ENCODE measurements at regions not wholly inside any gene's neighbourhood (a gene's known extent, or its start where the extent isn't known, plus 50 kb on each side); places are given as distances from the start of the nearest gene placed in this dataset.

DNA sequence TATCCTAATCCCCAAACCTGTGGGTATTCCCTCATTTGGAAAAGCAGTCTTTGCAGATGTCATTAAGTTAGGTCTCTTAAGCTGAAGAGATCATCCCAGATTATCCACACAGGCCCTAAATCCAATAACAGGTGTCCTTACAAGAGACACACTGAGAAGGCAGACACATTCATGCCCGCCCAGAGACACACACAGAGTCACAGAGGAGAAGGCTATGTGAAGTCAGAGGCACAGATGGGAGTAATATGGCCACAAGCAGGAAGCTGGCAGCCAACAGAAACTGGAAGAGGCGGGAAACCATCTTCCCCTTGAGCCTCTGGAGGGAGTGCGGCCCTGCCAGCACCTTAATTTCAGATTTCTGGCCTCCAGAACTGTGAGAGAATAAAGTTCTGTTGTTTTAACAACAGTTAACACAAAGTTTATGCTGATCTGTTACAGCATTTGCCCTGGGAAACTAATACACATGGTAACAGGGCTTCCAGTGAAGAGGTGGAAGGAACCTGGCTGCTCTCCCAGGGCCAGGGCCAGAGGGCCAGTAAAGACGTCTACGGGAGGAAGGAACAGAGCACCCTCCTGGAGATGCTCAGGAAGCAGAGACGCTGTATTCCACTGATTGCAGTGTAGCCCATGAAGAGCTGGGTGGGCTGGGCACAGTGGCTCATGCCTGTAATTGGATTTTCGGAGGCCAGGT lies 217.5 kb downstream of the GLI2 start:
- intact Hi-C loops (cut with DNase I): no loop called here
- DNase-seq: no peak
- ATAC-seq: no peak

DNA sequence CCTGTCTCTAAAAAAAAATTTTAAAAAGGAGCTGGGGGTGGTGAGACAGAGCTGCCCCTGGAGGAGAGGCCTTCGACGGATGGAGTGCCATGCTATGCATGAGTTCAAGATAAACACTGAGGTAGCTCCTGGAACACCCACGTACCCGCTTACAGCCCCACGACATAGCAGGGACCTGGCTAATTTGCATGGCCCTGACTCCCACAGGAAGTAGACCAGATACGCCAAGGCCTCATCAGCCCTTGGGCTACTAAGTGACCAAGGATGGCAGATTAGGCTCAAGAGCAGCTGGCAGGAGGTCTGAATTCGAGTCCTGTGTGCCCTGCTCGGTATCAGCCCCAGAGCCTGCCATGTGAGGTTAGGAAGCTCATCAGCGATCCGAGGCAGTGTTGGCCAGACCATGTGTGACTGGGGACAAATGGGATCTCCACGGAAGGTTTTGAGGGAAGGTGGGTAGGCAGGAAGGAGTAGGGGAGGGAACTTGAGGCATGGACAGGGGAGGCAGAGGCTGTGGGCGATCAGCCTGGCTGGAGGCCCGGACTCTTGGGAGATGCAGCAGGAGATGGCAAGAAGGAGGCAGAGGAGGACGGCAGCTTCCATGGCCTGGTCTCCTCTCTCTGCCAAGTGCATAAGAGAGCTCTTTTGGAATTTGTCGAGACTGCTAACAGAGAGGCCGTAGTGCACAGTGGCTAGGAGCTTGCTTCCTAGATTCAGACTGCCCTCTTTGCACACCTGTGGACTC lies 218.3 kb downstream of the GLI2 start:
- intact Hi-C loops (cut with DNase I): no loop called here
- ATAC-seq (no peak), DNase-seq (no peak)

DNA sequence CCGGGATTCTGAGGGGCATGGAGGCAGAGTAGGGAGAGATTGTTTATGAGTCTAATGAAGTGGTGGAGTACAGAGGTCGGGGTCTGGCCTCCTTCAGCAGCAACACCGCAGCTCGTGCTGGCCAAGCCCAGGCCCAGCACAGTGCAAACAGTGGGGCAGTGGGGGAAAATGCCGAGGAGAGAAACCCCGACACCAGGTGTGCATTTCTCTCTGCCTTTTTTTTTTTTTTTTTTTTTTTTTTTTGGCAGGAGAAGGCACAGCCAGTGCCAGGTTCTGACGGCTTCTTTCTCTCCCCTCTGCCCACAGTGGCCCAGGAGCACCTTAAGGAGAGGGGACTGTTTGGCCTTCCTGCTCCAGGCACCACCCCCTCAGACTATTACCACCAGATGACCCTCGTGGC lies 219.3 kb downstream of the GLI2 start:
- intact Hi-C loops (cut with DNase I): no loop called here
- ATAC-seq (no peak), DNase-seq (no peak)

DNA sequence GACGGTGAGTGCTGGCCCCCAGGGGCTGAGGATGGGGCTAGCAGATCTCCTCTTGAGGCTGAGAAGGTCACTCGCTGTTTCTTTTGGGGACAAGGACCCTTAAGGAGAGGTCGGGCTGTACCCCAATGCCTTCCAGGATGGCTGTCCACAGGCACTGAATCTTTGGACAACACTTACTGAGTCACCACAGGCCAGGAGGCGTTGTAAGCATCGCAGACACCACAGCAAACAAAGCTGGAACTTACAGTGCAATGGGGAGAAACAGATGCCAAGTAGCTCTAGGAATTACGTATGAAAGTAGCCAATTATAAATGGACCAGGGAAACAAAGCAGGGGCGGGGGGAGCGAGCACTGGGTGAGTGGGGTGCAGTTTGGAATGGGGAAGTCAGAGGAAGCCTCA lies 219.8 kb downstream of the GLI2 start:
- intact Hi-C loops (cut with DNase I): no loop called here
- ATAC-seq (no peak), DNase-seq (no peak)

DNA sequence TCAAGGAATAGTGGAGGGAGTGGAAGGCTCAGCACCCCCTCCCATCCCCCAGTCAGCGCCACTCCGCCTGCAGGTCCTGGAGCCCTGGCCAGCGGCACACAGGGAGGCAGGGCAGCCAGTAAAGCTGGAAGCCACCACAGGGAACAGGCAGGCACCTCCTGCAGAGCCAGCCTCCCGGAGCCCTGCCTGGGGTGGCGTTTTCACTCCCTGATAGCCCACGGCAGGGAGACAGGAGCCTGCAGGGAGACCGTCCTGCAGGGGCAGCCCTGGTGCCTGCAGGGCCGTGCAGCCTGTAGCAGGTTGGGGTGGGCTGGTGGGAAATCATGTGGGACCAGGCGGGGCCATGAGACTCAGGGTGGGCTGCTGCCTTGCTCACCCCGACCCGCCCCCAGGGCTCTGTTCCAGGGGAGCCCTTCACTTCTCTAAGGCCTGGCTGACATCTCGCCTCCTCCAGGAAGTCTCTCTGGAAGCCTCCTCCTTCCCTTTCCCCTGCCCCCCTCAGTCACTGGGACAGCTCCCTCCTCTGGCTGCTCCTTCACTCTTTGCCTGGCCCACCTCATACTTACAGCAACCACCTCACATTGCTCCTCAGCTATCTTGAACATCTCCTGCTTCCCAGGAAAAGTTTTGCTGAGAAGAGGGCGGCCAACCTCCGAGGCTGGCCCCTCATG lies 221.0 kb downstream of the GLI2 start:
- DNase-seq: no peak
- intact Hi-C loops (cut with DNase I): no loop called here

DNA sequence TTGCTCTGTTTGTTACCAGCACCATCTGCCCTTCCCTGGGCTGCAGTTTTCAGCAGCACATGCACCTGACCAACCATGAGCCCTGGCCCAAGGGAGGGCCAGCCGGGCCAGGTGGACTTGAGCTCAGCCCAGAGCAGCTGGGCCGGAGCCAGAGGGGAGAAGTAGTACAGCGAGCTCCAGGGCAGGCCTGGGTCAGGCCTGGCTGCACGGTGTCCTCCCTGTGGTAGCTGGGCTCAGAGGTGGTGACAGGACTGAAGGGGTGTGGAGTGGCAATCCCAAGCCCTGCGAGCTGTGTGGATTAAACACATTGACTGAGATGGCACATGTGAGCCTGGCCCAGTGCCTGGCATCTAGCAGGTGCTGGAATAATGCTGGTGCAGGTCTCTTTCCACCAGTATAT lies 222.2 kb downstream of the GLI2 start:
- intact Hi-C loops (cut with DNase I): no loop called here
- peak; percentile 61 for DNase-seq
- peak; percentile 69 to 77 for ATAC-seq

More for the DNA sequence above, 221.0 kb downstream of the GLI2 start:
- no peak for ATAC-seq

DNA sequence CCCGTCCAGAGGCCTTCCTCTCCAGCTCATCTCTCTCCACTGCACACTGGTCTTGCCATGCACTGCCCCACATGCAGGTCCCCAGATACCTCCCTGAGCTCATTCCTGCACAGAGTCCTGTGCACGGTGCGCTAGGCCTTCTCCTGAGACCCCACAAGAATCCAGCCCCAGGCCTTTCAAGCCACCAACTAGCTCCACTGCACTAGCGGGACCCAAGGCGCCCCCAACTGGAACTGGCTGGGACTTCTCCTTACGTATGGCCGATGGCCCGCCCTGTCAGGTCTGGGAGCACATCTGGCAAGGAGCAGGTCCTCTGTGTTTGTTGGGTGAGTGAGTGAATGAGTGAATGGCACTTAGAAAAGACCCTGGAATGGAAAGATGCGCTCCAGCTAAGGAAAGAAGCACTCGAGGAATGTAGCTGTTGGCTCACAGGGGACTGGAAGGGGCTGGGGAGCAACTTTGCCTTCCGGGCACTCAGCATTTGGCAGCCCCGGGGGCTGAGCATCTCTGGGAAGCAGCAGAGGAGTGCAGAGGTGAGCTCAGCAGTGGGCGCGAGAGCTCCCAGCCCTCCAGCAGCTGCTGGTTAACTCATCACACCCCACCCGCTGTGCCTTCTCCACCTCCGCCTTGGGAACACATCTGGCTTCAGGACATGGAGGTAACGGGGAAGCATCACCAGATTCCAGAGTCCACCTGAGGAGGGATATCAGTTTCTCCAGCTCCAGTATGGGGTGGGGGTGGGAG lies 223.1 kb downstream of the GLI2 start:
- no peak for DNase-seq
- intact Hi-C loops (cut with DNase I): no loop called here
- ATAC-seq: no peak

DNA sequence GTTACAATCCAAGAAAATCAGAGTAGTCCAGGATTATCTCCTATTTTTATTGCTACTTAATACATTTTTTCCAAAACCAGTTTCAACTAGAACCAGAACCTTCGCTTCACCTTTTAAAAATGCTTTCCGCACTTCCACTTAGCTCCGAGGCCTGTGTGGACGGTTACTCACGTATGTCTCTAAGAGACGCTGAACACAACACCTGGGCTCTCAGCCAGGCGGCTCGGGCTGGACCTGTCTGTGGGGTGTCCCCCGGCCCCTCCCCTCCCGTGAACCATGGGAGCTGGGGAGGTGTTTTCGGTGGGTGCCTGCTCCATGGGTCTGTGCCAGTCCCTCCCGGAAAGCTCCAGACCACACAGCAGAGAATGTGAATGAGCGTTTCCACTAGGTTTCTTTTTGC lies 223.8 kb downstream of the GLI2 start:
- ATAC-seq (peak; percentile 36 to 80), DNase-seq (peak; percentile 67)

DNA sequence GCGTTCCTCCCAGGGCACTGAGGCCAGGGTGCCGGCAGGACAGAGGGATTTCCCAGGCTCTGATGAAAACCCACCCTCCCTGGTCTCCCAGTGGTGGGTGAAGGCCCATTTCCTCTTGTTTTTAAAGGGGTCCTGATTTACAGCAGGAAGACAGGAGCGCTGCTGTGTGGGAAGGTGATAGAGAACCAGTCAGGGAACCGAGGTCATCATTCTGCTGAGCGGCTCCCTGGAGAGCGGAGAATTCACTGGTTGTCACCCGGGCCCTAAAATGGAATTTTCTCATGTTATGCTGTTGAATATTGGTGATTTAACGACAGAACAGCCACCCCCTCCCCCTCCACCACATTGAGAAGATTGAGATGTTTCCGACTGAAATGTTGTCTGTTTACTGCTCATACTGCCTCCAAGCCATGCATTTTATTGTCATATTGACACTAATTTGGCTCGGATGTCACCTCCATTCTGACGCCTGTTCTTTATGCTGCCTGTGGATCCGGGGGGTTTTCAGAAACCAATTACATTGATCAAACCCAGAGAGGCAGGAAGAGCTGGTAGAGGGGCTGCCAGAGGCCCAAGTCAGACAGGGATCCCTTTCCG lies 225.2 kb downstream of the GLI2 start:
- intact Hi-C loops (cut with DNase I): no loop called here
- DNase-seq (no peak), ATAC-seq (no peak)

More for the DNA sequence above, 223.8 kb downstream of the GLI2 start:
- intact Hi-C loops (cut with DNase I): no loop called here

DNA sequence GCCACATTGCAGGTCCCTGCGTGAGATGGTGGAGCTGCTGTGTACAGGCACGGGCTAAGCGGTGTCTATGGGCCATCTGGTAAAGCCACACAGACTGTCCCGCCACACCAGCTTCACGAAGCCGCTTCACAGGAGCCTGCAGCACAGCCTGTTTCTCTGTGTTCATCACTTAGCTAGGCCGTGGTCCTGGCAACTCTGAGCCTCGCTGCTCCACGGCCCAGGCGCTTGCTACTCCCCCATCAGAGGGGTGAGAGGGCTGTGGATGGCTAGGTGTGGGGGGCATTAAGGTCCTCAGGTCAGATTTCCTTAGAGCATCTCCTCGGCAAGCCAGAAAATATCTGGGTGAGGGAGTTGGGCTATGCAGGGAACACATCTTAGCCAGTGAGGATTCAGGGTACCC lies 225.7 kb downstream of the GLI2 start:
- ATAC-seq (no peak), DNase-seq (no peak)
- intact Hi-C loops (cut with DNase I): no loop called here

DNA sequence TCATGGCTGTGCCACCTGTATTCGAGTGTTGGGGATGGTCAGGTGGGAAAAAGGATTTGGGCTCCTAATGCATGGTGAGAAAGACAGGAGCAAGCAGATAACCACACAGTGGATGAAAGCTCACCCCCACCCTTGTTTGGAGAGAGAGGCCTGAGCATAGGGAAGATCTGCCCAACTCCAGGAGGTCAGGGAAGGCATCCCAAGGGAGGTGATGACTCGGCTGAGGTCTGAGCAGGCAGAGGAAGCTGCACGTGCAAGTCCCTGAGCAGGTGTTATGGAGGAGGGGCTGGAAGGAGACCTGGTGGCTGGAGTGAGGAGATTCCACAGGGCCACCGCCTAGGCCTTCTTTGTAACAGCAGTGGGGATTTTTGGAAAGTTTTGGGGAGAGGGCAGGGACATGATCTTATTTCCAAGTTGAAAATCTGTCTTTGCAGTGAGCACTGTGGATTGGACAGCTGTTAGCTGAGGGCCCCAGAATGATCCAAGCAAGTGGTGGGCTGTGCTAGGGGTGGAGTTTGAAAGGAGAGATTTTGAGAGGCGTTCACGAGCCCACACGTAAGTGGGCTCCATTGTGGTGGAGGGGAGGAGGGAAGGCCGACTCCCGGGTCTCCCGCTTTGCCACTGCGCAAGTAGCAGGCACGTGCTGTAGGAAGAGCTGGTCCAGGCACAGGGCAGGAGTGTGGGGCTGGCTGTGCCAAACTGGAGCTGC lies 228.5 kb downstream of the GLI2 start:
- ATAC-seq: no peak
- DNase-seq: no peak

DNA sequence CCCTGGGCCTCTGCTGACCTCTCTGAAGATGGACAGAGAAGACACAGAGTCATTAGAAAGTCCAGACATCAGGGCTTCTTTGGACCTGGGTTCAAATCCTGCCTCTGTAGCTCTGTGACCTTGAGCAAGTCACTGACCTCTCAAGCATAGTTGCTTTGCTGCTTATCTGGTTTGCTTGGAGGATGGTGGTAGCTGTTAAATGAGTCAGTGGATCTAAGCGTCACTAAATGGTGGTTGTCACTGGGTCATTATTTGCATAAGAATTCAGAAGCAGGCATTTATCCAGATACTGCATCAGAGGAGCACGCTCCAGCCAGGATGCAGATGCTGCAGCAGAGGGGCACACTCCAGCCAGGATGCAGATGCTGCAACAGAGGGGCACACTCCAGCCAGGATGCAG lies 229.2 kb downstream of the GLI2 start:
- intact Hi-C loops (cut with DNase I): no loop called here
- ATAC-seq: no peak
- no peak for DNase-seq

More for the DNA sequence above, 228.5 kb downstream of the GLI2 start:
- intact Hi-C loops (cut with DNase I): no loop called here

DNA sequence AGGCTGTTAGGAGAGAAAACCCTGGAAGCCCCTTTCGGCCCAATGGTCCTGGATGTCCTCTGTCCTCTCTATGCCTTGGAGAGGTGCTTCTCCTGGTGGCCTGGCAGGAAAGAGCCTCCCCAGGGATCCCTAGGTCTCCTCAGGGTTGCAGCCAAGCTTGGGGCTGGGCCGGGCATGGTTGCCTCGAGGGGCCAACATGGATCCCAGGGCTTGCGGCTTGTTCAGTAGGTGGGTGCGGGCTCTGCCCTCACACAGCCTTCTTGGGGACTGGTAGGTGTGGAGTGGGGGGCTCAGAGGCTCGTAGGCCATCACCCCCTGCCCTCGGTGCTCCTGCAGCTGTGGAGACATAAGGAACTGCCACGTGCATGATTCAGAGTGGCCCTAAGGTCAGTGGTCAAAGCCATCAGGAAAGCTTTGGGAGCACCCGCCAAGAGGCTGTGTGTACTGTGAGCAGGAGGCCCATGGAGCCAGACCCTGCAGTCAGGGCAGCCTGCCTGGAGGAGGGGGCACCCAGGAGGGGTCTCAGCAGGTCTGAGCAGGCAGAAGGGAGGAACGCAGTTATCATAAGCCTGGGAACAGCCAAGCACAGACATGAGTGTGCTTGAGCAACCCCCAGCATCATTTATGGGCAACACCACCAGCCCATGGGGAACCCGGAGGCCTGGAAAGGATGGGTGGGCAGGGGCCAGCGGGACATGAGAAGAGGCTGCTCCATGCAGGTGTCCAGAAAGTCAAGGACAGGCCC lies 231.0 kb downstream of the GLI2 start:
- intact Hi-C loops (cut with DNase I): no loop called here
- ATAC-seq: no peak

DNA sequence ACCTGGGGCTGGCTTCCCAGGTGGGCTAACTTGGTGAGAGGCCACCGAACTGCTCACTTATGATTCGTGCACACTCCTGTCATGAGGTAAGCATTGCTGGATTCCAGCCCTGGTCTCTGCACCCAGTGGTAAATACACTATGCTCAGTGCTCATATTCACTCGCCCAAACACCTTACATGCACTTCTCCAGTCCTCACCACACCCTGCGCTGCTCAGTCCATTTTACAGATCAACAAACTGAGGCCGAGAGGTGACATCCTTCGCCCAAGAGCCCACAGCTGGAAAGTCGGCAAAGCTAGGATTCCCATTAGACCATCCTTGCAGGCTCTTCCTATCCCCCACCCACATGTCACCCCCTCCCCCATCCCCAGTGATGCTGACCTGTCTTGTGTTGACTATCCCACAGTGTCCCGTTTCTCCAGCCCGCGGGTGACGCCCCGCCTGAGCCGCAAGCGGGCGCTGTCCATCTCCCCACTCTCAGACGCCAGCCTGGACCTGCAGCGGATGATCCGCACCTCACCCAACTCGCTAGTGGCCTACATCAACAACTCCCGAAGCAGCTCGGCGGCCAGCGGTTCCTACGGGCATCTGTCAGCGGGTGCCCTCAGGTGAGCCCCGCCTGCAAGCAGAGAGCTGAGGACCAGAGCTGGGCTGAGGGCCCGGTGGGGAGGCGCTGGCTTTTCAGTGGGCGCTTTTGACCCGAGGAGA lies 232.8 kb downstream of the GLI2 start:
- ATAC-seq (no peak), DNase-seq (no peak)
- intact Hi-C loops (cut with DNase I): no loop called here

More for the DNA sequence above, 231.0 kb downstream of the GLI2 start:
- DNase-seq: no peak

DNA sequence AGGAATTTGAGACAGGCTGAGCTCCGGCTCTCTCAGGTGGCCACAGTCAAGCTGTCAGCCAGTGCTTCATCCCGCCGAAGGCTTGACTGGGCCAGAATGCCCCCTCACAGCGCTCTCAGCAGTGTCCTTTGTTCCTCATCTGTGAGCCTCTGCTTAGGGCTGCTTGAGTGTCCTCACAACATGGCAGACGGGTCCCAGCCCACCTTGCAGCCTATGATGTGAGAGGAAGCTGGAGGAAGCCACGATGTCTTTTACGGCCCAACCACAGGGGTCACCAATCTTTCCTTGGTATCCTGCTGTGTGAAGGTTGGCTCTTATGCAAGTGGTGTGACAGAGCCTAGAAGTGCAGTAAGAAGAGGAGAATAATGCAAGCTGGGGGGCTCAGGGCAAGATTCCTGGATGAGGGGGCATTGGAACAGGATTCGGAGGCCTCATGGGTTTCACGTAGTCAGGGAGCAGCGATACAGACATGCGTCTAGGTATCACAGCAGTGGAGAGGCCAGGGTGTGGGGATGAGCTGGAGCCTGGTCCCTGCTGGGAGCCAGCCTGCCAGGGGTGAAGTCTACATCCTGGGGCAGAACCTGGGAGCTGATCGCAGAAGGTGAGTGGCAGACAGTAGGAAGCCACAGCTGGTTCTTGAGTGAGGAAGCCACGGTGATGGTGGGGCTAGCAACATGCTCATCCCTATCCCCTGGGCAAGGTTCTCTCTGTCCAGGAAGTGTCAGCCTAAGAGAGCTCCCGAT lies 234.1 kb downstream of the GLI2 start:
- ATAC-seq (no peak), DNase-seq (no peak)
- intact Hi-C loops (cut with DNase I): no loop called here

DNA sequence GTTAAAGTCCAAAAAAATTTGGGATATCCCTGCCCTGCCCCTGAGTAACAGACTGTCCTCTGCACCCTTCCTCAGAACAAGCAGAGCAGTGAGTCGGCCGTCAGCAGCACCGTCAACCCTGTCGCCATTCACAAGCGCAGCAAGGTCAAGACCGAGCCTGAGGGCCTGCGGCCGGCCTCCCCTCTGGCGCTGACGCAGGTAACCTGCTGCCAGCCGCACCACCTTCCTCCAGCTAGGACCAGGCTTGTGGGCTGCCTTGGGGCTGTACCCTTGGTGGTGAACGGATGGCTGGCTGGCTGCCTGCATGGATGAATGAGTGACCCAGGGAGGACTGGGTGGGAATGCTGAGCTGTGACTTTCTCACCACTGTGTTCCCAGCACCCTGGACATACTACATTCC lies 236.2 kb downstream of the GLI2 start:
- intact Hi-C loops (cut with DNase I): no loop called here
- no peak for ATAC-seq
- no peak for DNase-seq

DNA sequence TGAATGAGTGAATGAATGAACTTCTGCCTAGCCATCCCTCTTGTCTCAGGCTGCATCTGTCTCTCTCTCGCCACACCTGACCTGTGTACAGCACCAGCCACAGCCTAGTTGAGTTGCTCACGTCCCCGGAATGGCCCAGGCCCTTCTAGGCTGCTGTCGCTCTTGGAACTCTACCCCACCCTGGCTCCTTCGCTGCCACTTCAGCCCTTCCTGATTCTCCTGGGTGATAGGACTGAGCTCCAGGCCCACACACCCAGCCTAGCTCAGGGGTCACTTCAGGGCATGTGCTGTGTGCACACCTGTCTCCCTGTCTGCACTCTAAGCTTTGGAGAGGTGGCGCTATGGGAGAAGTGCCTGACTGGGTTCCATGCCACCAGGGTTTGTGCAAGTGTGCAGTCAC lies 236.6 kb downstream of the GLI2 start:
- ATAC-seq (no peak), DNase-seq (no peak)
- intact Hi-C loops (cut with DNase I): no loop called here

All from left cardiac atrium (tissue), 4 donors.